ENCODE measurements at regions not wholly inside any gene's neighbourhood (a gene's known extent, or its start where the extent isn't known, plus 50 kb on each side); places are given as distances from the start of the nearest gene placed in this dataset.

- TF ChIP-seq CTCF (IDR thresholded peaks at IDR 0.05) (no peak), POLR2A (IDR thresholded peaks at IDR 0.05) (no peak)
Measured at GRCh38 chr1:5651473-5651872, 340.8 kb downstream of the NPHP4 start.

Measured in right lobe of liver (tissue), 4 donors.